Mammary epithelial cell (primary cell): ENCODE measurements at regions not wholly inside any gene's neighbourhood (a gene's known extent, or its start where the extent isn't known, plus 50 kb on each side); places are given as distances from the start of the nearest gene placed in this dataset.

Source experiments
- CTCF ChIP-seq, 2 donors: IDR thresholded peaks in 1 of 2; conservative IDR thresholded peaks in 1 of 2; 2 replicates each; pipeline ENCODE4 v1.5.1; 2011 to 2012; ENCODE audit warnings: inconsistent platforms in 2 of 2, low read length in 2 of 2, mild to moderate bottlenecking in 2 of 2, control low read depth in 1 of 2, low read depth in 1 of 2; ENCODE audit not compliant: insufficient read depth in 1 of 2; ENCODE audit errors: extremely low read depth in 1 of 2
- EZH2 ChIP-seq: IDR thresholded peaks from 2 replicates; pipeline ENCODE4 v1.6.1; 2012; ENCODE audit warnings: low read length, inconsistent platforms, borderline replicate concordance

DNA sequence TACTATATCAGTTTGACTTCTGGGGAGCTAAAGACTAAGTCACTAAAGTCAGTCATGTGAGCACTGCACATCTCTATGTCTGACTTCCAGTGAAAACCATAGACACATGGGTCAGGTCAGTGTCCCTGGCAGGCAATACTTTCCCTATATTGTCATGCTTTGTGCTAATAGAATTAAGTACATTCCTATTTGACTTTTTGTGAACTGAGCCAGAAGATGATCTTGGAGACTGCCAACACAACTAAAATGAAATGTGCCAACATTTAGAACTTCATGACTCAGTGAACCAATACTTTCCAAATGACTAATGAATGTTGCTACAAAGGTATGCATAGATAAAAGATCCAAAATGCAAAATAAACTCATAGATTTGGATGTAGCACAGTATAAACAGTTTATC, 820.8 kb upstream of the FAM98A start:
- no peak for TF ChIP-seq CTCF (conservative IDR thresholded peaks at IDR 0.05 in 1 of 2, IDR thresholded peaks at IDR 0.05 in 1 of 2; ENCODE audit: extremely low read depth in 1 of 2, insufficient read depth in 1 of 2, low read depth in 1 of 2, low read length in 2 of 2)
- TF ChIP-seq EZH2, result no peak
